SW480 (cell line): ENCODE measurements at regions not wholly inside any gene's neighbourhood (a gene's known extent, or its start where the extent isn't known, plus 50 kb on each side); places are given as distances from the start of the nearest gene placed in this dataset.
"Not testable (repeated sequence)": the region's sequence is repeated elsewhere in the genome, so short reads cannot be mapped to it uniquely, and the experiment has no call there.

Experiments
- DNase-seq: peaks from one replicate; pipeline ENCODE4 v3.0.0-alpha.2; 2016; ENCODE audit warnings: low spot score

DNA sequence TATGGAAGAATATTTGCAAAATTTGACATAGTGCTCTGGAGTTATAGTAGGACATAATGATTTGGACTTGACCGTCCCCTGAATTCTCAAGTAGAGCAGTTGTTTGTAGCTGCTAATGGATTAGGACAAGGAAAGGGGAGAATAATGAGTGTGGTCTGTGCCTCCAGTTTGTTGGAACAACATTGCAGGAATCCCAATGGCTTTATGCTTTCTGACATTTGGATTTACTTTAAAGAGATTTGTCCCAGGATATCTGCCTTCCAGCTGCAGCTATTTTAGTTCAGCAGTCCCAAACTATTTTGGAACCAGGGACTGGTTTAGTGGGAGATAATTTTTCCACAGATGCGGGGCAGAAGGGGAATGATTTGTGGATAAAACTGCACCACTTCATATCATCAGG lies 648.2 kb downstream of the SLCO4C1 start:
- DNase-seq, result no peak

DNA sequence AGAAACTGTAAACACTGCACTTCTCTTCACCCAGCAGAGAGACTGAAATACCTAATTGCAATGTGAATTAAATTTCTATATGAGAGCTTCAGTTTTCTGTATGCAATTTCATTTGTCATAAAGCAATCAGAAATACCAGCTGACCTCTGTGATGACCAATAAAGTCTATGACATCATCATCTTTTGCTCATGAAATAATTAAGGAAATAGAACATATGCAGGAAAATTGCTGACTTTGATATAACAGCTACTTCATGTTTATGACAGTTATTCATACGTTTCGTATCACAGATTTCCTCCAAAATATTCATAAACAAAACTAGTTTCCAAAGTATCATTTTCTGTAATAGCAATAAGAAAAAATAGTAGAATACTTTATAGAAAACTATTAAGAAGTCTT lies 652.3 kb downstream of the SLCO4C1 start:
- no peak for DNase-seq

- DNase-seq, result no peak
These were observed 658.5 kb downstream of the SLCO4C1 start for GRCh38 chr5:101637599-101637998.

GRCh38 chr5:101627770-101628169 lies 668.3 kb downstream of the SLCO4C1 start:
- not testable (repeated sequence) for DNase-seq

- DNase-seq, result no peak
These were observed 669.5 kb downstream of the SLCO4C1 start for GRCh38 chr5:101626572-101626971.

GRCh38 chr5:101611039-101611438 lies 685.0 kb downstream of the SLCO4C1 start:
- DNase-seq, result no peak

DNA sequence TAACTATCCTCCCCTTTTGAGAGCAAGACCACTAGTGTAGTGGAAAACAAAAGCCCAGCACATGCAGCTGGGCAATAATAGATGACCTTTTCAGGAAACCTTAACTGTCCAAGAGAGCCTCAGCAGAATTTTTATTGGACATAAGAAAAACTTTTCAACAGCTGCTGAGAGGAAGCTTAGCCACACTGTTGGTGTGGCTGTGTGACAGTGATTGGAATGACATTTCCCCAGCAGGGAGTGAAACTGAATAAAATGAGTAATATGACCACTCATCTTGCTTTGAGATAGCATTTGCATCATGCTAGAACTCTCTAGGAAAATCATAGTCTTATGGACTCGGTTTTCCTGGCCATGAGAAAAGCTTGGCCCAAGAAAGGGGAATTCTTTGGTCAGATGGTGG lies 687.8 kb downstream of the SLCO4C1 start:
- DNase-seq, result no peak

DNA sequence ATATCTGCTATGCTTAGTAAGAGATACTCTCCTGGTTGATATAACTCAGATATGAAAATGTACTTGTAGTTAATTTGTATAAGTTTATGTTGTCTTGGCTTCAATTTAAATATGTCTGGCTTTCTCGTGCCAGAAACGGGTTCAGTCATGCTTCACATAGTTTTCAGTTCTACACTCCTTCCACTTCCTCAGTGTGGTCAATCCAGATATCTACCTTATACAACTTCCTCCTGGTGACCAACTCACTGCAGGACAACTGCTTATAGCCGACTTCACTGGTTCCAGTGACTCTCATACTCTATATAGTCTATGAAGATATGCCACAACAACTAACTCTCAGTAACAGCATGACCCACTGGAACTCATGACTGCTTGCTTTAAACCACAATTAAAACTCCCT lies 690.4 kb downstream of the SLCO4C1 start:
- no peak for DNase-seq

- DNase-seq, result no peak
These were observed 695.5 kb downstream of the SLCO4C1 start for GRCh38 chr5:101600614-101601013.

- no peak for DNase-seq
These were observed 687.3 kb upstream of the ST8SIA4 start for GRCh38 chr5:101590384-101590783.

- DNase-seq, result no peak
These were observed 682.3 kb upstream of the ST8SIA4 start for GRCh38 chr5:101585366-101585765.

- no peak for DNase-seq
These were observed 677.5 kb upstream of the ST8SIA4 start for GRCh38 chr5:101580591-101580990.

GRCh38 chr5:101574017-101574416 lies 670.9 kb upstream of the ST8SIA4 start:
- DNase-seq, result no peak

GRCh38 chr5:101561018-101561417 lies 657.9 kb upstream of the ST8SIA4 start:
- DNase-seq, result no peak

DNA sequence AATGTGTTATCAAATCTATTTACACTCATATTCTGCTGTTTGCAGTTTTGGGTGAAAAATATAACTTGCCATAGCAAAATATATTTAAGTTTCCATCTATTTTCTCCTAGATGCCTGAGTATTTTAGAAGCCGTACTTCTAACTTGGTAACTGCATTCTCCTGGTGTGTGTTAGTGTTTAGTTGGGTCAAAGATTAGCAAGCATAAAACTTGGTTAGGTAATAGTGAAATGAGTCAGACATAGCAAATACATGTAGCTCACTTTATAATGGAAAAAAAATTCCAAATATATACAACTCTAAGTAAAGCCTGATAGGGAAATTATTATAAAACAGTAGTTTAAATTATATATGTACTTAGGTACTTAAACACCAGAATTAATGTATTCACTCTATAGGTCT lies 640.7 kb upstream of the ST8SIA4 start:
- DNase-seq, result no peak

GRCh38 chr5:101539315-101539714 lies 636.2 kb upstream of the ST8SIA4 start:
- no peak for DNase-seq

- no peak for DNase-seq
These were observed 632.5 kb upstream of the ST8SIA4 start for GRCh38 chr5:101535626-101536025.

DNA sequence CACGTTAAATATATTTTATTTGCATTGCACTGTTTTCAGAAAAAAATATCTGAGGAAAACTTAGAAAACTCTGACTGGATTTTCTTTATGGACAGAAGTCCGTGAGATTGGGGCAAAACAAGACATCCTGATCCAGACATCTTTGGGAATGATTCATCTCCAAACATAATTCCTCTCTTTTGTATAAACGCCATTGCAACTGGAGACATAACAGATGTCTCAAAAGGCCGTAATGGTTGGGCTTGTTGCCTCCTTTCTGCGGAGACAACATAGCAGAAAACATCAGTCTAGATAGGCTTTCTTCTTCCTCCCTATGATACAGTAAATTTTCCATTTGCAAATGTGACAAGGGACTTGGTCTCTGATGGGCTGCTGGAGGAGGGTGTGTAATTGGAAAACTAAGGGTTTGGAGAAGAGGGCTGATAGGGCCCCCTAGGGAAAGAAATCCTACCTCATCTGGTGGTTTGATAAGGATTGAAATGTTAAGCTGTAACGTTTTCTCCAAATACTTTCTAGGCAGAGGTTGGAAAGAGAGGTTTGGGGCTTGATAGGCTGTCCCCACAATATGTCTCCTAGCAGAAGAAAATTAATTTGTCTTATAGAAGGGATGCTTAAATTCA lies 631.5 kb upstream of the ST8SIA4 start:
- DNase-seq, result no peak

DNA sequence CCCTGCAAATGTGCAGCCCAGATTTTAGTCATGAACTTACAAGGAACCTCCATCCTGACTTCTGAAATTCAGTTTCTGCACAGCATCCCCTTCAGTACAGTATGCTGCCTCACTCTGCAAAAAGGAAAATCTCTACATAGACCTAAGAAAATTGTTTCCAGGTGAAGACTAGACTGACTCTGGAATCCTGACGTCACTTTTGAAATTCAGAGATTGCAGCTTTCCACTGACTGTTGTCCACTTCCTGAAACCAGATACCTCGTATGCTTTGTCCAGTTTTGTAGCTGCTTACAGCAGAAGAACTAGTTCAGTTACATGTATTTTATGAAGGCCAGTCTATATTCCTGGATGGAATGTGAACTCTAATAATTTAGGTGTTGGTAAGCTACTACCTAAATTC lies 629.3 kb upstream of the ST8SIA4 start:
- DNase-seq, result no peak

GRCh38 chr5:101531026-101531425 lies 627.9 kb upstream of the ST8SIA4 start:
- DNase-seq, result no peak

DNA sequence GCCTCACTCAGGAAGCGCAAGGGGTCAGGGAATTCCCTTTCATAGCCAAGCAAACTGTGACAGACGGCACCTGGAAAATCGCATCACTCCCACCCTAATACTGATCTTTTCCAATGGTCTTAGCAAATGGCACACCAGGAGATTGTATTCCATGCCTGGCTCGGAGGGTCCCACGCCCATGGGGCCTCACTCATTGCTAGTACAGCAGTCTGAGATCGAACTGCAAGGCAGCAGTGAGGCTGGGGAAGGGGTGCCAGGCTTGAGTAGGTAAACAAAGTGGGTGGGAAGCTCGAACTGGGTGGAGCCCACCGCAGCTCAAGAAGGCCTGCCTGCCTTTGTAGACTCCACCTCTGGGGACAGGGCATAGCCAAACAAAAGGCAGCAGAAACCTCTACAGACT lies 626.0 kb upstream of the ST8SIA4 start:
- not testable (repeated sequence) for DNase-seq

DNA sequence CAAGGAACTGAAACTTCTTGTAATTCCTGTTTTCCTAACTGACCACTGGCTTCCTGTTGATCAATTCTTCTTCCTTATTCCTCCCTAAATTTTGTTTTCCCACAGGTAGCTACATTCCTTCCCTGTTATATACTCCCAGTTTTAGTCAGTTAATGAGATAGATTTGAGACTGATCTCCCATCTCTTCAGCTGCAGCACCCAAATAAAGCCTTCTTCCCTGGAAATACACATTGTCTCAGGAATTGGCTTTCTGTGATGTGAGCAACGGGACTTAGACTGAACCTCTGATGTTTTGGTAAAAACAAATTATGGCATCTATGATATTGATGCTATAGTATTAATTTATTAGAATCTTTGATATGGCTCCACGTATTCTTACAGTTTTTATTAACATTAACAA lies 617.3 kb upstream of the ST8SIA4 start:
- no peak for DNase-seq

DNA sequence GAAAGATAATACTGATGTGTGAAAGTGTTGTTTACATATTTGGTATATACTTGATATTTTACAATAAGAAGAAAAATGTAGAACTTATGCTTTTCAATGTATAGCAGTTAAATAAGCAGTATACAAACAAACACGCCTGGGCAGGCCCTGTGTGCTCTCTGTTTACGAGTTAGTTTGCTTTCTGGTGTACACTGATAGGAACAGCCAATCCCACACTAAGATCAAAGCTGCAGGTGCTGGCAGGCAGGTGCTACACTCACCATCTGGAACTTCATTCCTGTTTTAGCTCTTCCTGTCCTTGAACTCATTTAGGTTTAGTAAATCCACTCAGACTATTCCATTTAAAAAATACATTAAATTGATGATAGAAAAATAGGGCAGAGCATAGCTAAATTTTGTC lies 614.7 kb upstream of the ST8SIA4 start:
- no peak for DNase-seq

GRCh38 chr5:101515721-101516120 lies 612.6 kb upstream of the ST8SIA4 start:
- DNase-seq, result no peak
